NB4 (cell line): ENCODE measurements at regions not wholly inside any gene's neighbourhood (a gene's known extent, or its start where the extent isn't known, plus 50 kb on each side); places are given as distances from the start of the nearest gene placed in this dataset.

Source experiments
- DNase-seq: peaks from one replicate; pipeline ENCODE4 v3.0.0; 2010; ENCODE audit warnings: low read depth
- H3K4me3 ChIP-seq: one replicate; pipeline ENCODE4 v1.5.1; 2011; ENCODE audit warnings: mild to moderate bottlenecking, low read depth, low read length, moderate library complexity
- CTCF ChIP-seq: IDR thresholded peaks from one replicate; pipeline ENCODE4 v1.5.1; 2012; ENCODE audit warnings: low read depth, low read length
- MAX ChIP-seq: IDR thresholded peaks from 2 replicates; pipeline ENCODE4 v1.6.1; 2011; ENCODE audit warnings: low read depth, low read length
- MYC ChIP-seq: IDR thresholded peaks from 2 replicates; pipeline ENCODE4 v1.6.1; 2011; ENCODE audit warnings: low read depth, low read length
- POLR2A ChIP-seq: IDR thresholded peaks from 2 replicates; pipeline ENCODE4 v1.6.1; 2011; ENCODE audit warnings: mild to moderate bottlenecking; ENCODE audit not compliant: insufficient read length; ENCODE audit errors: extremely low read depth

GRCh38 chr12:92595663-92596062 is 107.1 kb upstream of the PLEKHG7 start:
- no peak overlapping the region for H3K4me3 ChIP-seq
- TF ChIP-seq MYC (no peak), POLR2A (no peak), MAX (no peak), CTCF (no peak)
- no peak for DNase-seq

- DNase-seq, result peak; percentile 91
- TF ChIP-seq MAX (0 out of 2 replicates have a peak, but pooled peaks have one; percentile 38), MYC (no peak)
- no peak overlapping the region for H3K4me3 ChIP-seq
Observed at GRCh38 chr12:92593734-92594402, 108.9 kb upstream of the PLEKHG7 start.

GRCh38 chr12:92585115-92585727 is 117.6 kb upstream of the PLEKHG7 start:
- no peak overlapping the region for H3K4me3 ChIP-seq
- TF ChIP-seq MAX, result no peak
- TF ChIP-seq CTCF, result no peak
- no peak for TF ChIP-seq MYC
- TF ChIP-seq POLR2A, result no peak
- no peak for DNase-seq

GRCh38 chr12:92583910-92584309 is 118.9 kb upstream of the PLEKHG7 start:
- no peak for TF ChIP-seq MYC
- TF ChIP-seq POLR2A, result no peak
- TF ChIP-seq CTCF, result no peak
- no peak for TF ChIP-seq MAX
- no peak for DNase-seq
- H3K4me3 ChIP-seq, result no peak overlapping the region

GRCh38 chr12:92582893-92583292 is 119.9 kb upstream of the PLEKHG7 start:
- TF ChIP-seq CTCF, result no peak
- no peak for DNase-seq
- H3K4me3 ChIP-seq, result no peak overlapping the region

GRCh38 chr12:92582475-92582874 is 120.3 kb upstream of the PLEKHG7 start:
- no peak overlapping the region for H3K4me3 ChIP-seq
- no peak for DNase-seq
- TF ChIP-seq CTCF (no peak), MYC (no peak), POLR2A (no peak), MAX (no peak)
